Superior temporal gyrus (tissue), 1 donor: ENCODE measurements at regions not wholly inside any gene's neighbourhood (a gene's known extent, or its start where the extent isn't known, plus 50 kb on each side); places are given as distances from the start of the nearest gene placed in this dataset.
A peak's percentile ranks its signal among the peaks of the same experiment; 100 is the strongest.

Source experiments
- DNase-seq: peaks from one replicate; pipeline ENCODE4 v3.0.0-alpha.2; 2016; ENCODE audit errors: extremely low spot score

DNA sequence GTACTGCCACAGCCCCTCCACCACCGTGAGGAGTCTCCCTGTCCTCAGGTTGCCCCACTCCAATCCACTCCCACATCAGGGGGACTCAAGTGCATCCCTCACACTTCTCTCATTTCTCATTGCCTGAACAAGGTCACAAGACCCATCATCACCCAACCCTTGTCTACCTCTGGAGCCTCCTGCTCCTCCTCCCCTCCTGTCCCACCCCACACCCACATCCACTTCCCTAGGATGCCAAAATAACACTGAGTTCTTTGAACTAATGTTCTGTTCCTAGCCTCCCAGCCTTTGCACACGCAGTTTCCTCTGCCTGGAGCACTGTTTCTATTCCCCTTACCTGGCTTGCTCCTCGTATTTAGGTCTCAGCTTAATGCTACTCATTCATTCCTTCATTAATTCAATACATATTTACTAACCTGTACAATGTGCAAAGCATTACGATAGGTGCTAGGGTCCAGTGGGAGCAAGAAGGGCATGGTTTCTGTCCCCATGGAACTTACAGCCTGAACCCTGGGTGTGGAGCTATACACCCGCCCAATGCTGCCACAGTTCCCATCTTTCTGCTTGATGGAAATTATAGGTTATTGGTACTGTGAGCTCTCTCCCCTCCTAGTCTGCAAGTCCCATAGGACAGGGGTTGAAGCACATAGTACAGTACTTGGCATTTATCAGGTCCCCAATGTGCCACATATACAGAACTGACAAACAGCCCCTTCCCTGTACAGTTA lies 96.1 kb upstream of the GRIK3 start:
- no peak for DNase-seq

DNA sequence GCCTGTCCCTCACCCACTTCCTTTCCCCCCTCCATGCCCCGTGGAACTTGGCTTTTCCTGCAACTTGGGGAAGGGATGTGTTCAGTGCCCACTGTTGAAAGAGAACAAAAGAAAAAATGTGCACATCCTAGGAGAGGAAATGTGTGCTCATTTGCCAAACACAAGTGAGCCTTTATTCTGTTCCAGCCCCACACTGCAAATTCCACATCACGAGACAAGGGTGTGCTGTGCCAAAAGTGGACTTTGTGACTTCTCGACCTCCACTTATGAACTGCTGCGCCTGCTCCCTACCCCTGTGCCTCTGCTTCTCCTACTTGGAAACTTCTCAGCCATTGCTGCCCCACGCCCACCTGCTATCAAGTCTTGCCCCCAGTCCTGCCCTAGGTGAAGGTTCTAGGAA lies 97.0 kb upstream of the GRIK3 start:
- no peak for DNase-seq

DNA sequence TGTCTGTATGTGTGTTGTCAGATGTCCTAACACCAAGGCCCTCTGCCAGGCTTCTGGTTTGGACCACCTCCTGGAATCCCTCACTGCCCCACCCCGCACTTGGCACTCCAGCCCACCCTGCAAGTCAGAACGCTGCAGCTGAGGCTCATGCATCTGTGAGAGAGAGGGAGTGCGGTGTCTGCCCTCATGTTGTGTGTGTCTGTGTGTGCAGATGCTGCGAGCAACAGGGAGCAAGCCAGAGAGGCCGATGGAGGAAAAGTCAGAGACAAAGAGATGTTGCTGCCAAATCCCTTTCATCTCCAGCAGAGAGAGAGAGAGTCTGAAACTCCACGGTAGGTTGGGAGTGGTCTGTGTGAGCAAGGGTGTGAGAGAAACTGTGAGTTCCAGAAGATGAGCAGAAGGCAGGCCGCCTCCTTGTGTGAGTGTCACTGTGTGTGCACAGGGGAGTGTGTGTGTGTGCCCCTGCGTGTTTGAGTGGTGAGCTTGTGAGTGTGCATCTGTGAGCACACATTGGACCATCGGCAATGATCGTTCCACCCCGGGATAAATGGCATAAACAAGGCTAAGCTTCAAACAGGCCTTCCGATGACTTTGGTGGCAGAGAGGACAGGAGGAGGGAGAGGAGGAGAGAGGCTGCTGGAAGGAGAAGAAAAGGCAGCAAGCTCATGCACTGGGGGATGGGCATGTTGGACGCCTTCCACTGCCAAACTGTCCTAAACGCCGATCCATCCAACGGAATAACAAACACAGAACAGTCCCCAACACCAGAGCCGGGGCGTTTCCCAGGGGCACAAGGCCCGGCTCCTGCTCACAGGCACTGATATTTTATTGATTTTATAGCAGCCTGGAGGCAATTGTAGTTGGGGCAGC lies 99.2 kb upstream of the GRIK3 start:
- DNase-seq: peak; percentile 29

DNA sequence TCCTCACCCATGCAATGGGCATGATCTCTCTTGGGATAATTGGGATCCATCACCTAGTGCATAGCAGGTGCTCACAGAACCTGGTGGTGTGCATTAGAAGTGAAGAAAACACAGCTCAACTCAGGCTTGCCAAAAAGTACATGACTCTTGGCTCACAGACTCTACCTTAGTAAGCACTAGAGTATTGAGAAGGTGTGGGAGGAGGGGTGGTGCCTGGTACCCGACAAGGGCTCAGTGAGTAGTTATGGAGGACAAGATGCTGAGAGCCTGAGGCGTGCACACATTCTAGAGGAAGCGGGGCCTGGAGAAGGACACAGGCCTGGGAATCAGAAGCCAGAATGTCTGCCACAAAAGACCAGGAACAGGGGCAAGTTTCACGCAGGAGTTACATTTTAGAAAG lies 100.3 kb upstream of the GRIK3 start:
- no peak for DNase-seq

DNA sequence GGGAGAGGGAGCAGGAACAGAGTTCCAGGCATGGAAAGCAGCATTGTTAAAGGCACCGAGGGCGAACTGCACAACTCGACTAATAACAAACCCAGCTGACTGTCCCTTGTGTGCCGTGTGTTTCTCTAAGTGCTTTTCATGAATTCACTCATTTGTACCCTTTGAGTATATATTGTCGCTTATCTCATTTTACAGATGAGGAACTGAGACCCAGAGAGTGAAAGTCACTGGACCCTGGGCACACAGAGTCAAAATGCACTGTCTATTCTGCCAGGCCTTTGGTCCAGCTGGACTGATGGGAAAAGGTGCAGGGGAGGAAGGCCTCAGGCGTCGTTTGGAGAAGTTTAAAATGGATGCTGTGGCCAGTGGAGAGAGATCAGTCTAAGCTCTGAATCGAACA lies 100.7 kb upstream of the GRIK3 start:
- DNase-seq: no peak

DNA sequence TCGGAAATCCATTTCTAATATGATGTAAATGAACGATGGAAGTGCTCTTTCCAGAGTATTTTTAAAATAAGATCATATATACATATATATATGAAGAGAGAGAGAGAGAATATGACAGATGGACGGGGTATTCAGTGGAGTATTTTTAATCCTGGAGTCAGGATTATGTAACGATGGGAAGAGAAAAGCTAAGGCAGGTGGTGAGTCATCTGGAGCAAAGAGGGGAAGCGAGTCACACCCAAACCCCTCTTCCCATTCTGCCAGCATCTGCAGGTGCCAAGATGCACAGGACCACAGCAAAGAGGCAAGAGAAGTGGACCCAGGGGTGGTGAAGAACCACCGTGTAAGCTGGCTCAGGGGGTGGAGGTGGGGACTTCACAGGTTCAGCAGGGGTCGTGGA lies 102.7 kb upstream of the GRIK3 start:
- DNase-seq: peak; percentile 61

DNA sequence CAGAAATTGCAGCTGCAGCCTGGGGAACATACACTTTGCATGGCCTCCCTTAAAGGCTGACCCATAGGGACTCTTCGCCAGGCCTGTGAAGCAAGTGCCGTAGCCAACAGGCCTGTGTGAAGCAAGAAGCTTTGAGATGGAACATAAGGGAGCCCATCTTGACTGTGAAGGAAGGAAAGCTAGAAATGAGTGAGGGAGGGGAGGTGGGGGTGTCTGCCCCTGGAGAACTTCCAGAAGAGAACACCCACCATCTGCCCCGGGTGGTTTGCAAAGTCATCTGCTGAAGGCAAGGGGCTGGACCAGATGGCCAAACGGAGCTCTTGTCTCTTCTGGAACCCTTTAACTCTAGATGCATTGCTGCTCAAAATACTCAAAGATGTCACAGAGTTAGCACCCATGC lies 103.3 kb upstream of the GRIK3 start:
- no peak for DNase-seq

DNA sequence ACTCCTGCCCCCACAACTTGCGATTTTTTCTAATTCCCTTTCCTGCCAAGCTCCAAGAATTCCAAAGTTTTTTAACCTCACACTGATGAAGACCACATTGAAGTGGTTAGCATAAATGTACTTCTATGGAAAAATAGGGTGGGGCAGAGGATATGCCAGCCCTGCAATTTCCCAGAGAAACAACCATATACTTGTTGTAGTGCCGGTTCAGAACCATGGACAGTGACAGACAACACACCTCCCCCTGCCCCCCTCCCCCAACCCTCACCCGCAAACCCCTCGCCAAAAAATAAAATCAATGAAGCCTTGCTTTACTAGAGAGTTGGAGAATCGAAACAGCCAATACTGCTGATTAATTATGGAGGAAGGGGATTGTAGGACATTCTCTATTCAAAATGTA lies 109.5 kb upstream of the GRIK3 start:
- DNase-seq: no peak

DNA sequence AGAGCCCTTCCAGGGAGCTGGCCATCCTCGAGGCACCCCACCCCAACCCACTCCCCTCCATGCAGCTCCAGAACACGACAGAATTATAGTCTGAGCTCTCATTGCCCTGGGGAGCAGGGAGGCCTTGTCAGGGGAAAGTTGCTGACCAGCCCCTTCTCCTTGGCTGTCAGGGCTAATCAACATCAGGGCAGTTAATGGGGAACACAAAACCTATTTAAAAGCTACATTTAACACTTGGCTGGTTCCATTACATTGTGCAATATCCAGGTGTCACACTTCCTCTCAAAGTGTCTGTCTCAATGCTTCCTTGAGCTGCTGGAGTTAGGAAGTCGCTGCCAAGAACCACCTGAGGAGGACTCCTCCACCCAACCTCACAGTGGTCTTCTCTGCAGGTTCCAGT lies 111.8 kb upstream of the GRIK3 start:
- no peak for DNase-seq

DNA sequence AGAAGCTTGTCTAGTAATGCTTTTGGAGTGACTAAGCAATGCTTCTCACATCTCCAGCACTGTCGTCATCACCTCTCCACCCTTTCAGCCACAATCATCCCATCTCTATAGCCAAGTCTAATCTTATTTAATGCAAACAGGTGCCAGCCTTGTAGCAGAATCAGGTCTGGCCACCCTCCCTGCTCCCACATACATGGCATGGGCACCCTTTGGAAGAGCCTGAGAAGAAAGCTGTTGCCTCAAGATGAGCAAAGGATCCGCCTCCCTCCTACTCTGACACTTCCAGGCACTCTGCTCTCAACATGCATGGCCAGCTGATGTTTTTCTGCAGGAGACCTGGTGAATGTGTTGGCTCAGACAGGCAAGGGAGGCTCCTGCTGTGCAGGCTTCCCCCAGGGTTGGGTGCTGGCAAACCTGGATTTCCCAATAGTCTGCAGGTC lies 113.1 kb upstream of the GRIK3 start:
- no peak for DNase-seq

DNA sequence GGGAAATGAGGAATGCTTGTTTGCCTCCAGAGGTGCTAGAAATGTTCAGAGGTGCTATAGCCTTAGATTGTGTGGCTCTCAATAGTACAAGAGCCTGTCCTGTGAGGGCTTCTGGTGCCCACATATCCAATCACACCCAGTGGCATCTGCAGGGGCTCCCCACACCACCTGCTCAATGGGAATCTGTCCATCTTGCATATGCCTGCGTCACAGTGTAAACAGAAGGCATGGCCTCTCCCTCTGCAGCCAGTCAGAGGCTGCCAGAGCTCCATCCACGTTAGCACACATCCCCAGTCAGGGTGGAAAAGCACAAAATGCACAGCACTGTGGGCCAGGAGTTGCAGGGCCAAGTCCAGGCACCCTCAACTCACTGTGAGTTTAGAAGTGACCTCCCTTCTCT lies 113.6 kb upstream of the GRIK3 start:
- no peak for DNase-seq

DNA sequence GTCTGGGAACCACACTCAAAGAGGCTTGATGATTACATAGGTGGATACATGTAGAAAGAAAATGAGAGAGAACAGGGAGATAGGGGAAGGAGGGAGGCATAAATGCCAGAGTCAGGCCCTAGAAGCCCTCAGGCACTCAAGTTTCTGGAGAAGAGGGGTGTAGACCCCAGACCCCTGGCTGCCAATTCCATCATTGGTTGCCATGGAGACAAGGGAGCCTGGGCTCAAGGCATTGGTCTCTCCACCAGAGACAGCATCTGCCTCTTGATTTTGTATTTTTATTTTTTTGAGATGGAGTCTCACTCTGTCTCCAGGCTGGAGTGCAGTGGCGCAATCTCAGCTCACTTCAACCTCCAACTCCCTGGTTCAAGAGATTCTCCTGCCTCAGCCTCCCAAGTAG lies 114.3 kb upstream of the GRIK3 start:
- no peak for DNase-seq

DNA sequence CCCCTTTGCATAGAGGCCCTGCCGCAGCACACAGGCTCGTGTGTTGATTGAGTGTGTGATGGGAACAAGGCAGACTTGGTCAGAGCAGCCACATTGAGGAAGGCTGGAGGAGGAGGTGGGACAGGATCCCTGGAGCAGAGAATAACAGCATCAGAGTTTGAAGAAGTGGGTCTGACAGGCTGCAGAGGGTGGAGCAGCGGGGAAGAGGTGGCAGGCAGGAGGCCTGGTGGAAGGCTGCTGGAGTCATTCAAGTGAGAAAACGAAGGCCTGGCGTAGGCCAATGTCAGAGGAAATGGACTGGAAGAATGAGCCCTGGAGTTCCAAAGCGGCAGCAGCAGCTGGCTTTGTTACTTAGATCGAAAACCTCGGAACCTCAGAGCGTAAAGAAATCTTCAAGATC lies 115.0 kb upstream of the GRIK3 start:
- no peak for DNase-seq

DNA sequence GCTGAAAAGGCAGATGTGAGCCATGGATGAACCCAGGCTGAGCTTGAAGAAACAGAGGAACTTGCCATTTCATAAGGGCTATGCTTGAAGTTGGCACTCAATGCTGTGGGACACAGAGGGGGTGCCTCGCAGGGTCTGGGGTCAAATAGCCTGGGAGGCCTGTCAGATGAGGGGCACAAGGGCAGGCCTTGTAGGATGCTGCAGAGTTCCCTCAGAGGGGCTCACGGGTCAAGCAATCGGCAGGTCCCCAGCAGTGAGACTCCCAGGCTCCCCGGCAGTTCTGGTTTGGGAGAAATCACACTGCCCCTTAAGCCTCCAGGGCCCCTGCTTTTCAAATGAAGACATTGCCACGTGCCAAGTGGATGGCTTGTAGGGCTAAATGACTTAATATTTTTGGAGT lies 116.7 kb upstream of the GRIK3 start:
- DNase-seq: no peak

DNA sequence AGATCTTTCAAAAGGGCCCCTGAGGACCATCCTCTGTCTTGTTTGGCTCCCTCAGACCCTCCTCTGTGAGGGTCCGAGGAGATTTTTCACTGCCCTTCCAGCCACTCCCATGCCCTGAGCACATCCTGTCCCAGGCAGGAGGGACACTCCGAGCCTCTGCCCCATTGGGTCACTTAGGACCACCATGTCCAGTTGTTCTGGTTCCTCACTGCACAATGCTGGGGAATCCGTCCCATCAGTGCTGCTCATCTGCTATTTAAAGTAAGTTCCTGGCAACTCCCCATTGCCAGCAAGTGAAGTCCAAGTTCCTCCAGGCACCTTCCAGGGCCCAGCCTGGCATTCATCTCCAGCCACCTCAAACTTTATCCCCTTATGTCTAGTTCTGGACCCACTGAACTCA lies 117.5 kb upstream of the GRIK3 start:
- no peak for DNase-seq

DNA sequence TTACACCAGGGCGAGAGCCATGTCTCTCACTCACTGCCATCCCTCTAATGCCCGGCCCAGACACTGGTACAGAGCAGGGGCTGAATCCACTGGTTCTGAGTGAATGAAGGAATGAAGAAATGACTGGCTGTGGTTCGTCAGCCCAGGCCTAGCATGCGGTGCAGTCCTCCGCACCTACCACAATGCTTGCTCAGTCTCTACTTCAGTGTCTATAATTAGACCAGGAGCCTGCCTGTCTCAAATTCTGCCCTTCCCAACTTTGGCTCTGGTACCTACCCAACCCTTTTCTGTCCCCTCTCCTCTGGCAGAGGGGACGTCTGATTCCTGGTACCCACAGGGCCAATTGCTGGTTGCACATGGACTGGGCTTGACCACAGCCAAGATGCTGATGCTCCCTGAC lies 118.2 kb upstream of the GRIK3 start:
- DNase-seq: no peak

DNA sequence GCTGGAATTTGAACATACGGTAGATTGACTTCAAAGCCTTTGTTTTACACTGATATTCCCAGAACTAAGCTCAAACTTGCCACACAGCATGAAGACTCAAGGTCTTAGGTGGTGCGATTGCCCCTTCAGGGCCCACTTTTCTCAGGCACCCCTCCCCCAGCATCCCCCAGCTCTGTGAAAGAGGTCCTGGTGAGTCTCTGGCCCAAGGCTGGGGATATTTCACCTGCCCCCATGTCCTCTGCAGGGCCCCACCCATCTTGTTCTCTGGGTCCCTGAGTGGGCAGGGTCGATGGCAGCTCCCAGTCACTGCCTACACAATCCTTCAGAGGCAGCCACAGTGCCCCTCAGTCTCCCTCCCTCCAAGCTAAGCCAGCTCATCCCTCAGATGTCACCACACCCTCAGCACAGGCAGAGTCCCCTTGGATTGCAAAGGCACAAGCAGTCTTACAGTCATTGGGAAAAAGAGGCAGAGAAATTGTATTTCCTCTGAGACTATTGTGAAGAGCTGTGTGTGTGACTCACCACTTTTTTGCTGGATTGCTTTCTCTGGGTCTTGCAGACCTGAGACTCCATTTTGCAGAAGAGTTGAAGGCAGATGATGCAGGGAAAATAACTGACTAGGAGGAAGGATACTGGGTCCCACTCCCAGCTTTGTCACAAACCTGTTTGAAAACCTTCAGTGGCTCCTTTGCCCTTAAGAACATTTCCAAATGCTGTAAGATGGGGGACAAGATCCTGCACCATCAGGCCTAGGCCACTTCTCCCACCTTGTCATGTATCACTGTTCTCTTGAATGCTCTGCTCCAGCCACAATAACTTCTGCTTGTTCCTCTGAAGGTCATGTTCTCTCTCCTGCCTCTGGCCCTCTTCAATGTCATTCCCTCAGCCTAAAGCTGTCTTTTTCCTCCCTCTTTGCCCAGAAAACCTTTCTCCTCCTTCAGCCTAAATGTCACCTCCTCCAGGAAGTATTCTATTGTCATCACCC lies 119.1 kb upstream of the GRIK3 start:
- DNase-seq: no peak

DNA sequence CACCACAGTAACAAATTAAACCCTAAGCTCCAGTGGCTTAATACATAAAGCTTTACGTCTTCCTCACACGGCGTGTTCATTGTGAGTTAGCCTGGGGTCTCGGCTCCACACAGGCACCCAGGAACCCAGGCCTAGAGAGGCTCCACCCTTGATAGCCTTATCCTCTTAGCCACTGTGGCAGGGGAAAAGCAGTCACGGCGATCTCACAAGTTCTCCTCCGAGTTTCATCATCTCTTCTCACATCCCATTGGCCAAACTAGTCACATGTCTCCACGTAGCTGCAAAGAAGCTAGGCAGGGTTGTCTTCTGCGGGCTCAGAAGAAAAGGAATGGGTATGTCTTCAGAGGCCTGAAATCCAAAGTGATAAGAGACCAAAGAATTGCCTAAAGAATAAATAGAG lies 122.3 kb upstream of the GRIK3 start:
- DNase-seq: no peak

DNA sequence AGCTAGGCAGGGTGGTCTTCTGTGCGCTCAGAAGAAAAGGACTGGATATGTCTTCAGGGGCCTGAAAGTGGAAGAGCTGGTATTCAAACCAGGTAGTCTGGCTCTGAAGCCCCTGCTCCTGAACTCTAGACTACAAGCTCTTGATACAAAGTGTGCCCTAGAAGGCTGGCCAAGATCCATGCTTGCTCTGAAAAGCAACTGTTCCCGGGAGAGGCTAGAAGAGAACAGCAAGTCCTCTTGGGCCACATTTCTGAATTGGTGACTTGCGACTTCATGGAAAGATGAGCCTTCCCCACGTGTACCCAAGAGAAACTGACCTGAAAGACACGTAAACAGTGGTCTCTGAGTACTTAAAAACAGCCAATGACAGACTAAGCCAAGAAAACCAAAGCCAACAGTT lies 123.3 kb upstream of the GRIK3 start:
- no peak for DNase-seq

DNA sequence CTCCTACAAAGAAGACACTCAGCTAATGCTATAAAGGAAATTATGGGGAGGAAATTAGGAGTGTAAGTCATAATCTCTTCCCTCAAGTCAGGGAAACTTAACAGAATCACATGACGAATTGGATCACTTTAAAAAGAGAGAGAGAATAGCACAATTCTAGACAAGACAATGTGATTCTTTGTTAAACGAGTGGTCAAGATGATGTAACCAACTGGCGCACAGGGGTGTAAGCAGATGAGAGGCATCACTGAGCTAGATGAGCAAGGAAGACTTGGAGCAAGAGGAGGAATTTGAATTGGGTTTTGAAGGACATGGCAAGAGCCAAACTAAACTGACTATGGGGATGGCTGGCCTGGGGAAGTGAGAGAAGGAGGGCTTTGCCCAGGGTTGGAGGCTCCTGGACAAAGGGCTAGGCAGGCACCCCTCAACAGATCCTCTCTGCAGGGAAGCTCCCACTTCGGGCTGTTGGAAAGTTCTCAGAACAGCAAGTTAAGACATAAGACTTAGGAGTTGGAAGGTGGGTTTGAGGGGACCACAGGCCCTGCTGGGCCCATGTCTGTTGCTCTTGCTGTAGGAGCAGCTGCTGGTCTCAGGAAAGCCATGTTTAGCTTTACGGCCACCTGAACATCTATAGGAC lies 123.9 kb upstream of the GRIK3 start:
- DNase-seq: peak; percentile 91

DNA sequence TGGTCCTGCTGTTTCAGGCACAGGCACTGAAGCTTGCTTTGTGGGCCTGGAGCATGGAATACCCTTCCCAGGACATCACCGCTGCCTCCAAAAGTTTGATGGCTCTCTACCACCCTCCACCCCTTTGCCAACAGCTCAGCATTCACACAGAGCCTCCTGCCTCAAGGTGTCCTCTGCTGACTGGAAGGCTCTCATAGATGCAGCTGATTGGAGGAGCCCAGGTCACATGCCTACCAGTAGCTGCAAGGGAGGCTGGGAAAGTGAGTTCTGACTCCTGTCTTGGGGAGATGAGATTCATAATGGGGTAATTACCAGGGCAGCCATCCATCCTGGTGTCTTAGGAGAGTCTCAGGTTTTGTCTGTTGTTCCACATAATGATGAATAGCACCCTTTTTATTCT lies 124.8 kb upstream of the GRIK3 start:
- DNase-seq: no peak

DNA sequence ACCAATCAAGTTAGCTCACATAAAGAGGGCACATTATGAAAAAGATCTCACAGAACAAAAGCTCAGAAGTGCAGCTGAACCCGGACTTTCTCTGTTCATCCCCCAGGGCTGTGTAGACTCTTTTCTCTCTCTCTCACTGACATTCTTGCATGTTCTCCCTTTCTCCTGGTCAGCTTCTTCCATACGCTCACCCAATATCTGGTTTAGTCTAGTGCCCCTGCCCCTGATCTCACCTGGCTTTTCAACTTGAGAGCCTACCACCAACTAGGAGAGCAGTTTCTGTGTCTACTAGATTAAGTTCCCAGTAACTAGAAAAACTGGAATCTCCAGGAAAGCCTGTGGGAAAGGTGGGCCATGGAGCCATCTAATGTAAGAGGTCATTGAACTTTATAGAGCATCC lies 126.9 kb upstream of the GRIK3 start:
- DNase-seq: no peak
